Peyer's patch (tissue), 4 donors: ENCODE measurements at regions not wholly inside any gene's neighbourhood (a gene's known extent, or its start where the extent isn't known, plus 50 kb on each side); places are given as distances from the start of the nearest gene placed in this dataset.

ENCODE experiments used
- DNase-seq, 3 donors: peaks; one replicate each; pipeline ENCODE4 v3.0.0-alpha.2; 2017 to 2019
- H3K27ac ChIP-seq, 4 donors: fragments of 200-600 bp; sonication (generic); one replicate each; pipeline ENCODE4 v1.5.1; 2016 to 2019
- H3K27me3 ChIP-seq, 2 donors: fragments of 200-600 bp; sonication (generic); one replicate each; pipeline ENCODE4 v1.5.1; 2019
- H3K36me3 ChIP-seq, 3 donors: fragments of 200-600 bp; sonication (generic); one replicate each; pipeline ENCODE4 v1.5.1; 2016 to 2019
- H3K4me1 ChIP-seq, 4 donors: fragments of 200-600 bp; sonication (generic); one replicate each; pipeline ENCODE4 v1.5.1; 2016 to 2019
- H3K4me3 ChIP-seq, 4 donors: fragments of 200-600 bp; sonication (generic); 1 replicate in 3 of 4; 2 replicates in 1 of 4; pipeline ENCODE4 v1.5.1; 2016 to 2019; ENCODE audit warnings: mild to moderate bottlenecking in 1 of 4
- H3K9me3 ChIP-seq, 4 donors: fragments of 200-600 bp; sonication (generic); one replicate each; pipeline ENCODE4 v1.5.1; 2016 to 2019; ENCODE audit warnings: mild to moderate bottlenecking in 1 of 4
- POLR2A ChIP-seq, 2 donors: fragments of 450-650 bp; IDR thresholded peaks; one replicate each; pipeline ENCODE4 v1.5.1; 2017; ENCODE audit warnings: antibody characterized with exemption in 2 of 2, mild to moderate bottlenecking in 2 of 2, moderate library complexity in 2 of 2
- TF ChIP-seq, protein P1 (sequence below), 6 experiments: fragments of 450-650 bp in 4 of 6; fragments of 200-600 bp in 2 of 6; sonication (generic) in 1 of 6; IDR thresholded peaks; one replicate each; pipeline ENCODE4 v1.5.1; 2017 to 2019; ENCODE audit warnings: antibody characterized with exemption in 6 of 6, mild to moderate bottlenecking in 3 of 6, moderate library complexity in 1 of 6

- H3K9me3 ChIP-seq, result no peaks in the 10 kb centered on the region
- no peak overlapping the region for H3K4me3 ChIP-seq
- H3K4me1 ChIP-seq, result no peaks in the 10 kb centered on the region
- no peaks in the 10 kb centered on the region for H3K27me3 ChIP-seq
- DNase-seq, result no peak
- H3K36me3 ChIP-seq, result no peaks in the 10 kb centered on the region
- H3K27ac ChIP-seq, result no peak overlapping the region
- TF ChIP-seq, protein P1, sequence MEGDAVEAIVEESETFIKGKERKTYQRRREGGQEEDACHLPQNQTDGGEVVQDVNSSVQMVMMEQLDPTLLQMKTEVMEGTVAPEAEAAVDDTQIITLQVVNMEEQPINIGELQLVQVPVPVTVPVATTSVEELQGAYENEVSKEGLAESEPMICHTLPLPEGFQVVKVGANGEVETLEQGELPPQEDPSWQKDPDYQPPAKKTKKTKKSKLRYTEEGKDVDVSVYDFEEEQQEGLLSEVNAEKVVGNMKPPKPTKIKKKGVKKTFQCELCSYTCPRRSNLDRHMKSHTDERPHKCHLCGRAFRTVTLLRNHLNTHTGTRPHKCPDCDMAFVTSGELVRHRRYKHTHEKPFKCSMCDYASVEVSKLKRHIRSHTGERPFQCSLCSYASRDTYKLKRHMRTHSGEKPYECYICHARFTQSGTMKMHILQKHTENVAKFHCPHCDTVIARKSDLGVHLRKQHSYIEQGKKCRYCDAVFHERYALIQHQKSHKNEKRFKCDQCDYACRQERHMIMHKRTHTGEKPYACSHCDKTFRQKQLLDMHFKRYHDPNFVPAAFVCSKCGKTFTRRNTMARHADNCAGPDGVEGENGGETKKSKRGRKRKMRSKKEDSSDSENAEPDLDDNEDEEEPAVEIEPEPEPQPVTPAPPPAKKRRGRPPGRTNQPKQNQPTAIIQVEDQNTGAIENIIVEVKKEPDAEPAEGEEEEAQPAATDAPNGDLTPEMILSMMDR (IDR thresholded peaks at IDR 0.05), result no peak
- no peak for TF ChIP-seq POLR2A (IDR thresholded peaks at IDR 0.05)
Observed at GRCh38 chr7:156465186-156465585, 175.4 kb upstream of the RNF32 start.

DNA sequence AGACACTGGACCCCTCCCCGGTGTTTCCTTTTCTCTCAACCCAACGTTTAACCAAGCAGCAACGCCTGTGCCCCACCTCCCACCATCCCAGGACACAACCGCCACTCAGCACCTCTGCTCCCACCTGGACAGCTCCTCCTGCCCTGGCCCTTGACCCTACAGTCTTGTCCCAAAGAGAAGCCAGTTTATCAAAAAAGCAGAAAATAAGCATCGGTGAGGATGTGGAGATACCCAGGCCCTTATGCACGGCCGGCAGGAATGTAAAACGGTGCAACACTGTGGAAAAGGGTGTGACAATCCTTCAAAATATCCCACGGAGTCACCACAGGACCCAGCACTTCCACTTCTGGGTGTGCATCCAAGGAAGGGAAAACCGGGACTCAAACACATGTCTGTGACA, 176.2 kb upstream of the RNF32 start:
- Histone ChIP-seq H3K4me3 (no peak overlapping the region), H3K27me3 (no peaks in the 10 kb centered on the region), H3K9me3 (no peaks in the 10 kb centered on the region), H3K27ac (no peak overlapping the region), H3K4me1 (no peaks in the 10 kb centered on the region), H3K36me3 (no peaks in the 10 kb centered on the region)
- no peak for DNase-seq
- TF ChIP-seq POLR2A (IDR thresholded peaks at IDR 0.05), result no peak
- TF ChIP-seq, protein P1 (IDR thresholded peaks at IDR 0.05), result no peak

DNA sequence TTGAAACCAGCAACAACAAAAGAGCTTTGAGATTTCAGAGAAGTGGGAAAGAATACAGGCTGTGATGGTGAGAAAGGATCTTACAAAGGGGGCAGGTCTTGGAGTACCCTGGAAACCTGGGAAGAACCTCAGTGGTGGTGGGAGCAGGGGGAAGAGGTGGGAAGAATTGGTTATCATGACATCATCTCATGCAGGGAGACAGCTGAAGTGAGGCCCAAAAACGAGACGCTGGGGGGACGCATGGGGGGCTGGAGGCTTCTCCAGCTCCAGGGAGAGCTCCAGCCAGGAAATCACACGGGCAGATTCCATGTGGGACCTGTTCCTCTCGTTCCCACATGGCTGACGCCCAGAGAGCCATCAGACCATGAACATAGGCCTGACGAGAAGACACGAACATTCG, 177.3 kb upstream of the RNF32 start:
- H3K27ac ChIP-seq, result no peak overlapping the region
- H3K27me3 ChIP-seq, result no peaks in the 10 kb centered on the region
- no peak overlapping the region for H3K4me3 ChIP-seq
- DNase-seq, result no peak
- no peaks in the 10 kb centered on the region for H3K4me1 ChIP-seq
- no peaks in the 10 kb centered on the region for H3K9me3 ChIP-seq
- H3K36me3 ChIP-seq, result no peaks in the 10 kb centered on the region
- TF ChIP-seq, protein P1 (IDR thresholded peaks at IDR 0.05), result no peak
- TF ChIP-seq POLR2A (IDR thresholded peaks at IDR 0.05), result no peak

GRCh38 chr7:156461881-156462665, 178.5 kb upstream of the RNF32 start:
- TF ChIP-seq, protein P1 (IDR thresholded peaks at IDR 0.05), result no peak
- TF ChIP-seq POLR2A (IDR thresholded peaks at IDR 0.05), result no peak
- no peak overlapping the region for H3K27ac ChIP-seq
- no peaks in the 10 kb centered on the region for H3K36me3 ChIP-seq
- no peak overlapping the region for H3K4me3 ChIP-seq
- no peak for DNase-seq
- H3K27me3 ChIP-seq, result no peaks in the 10 kb centered on the region
- no peaks in the 10 kb centered on the region for H3K9me3 ChIP-seq
- no peaks in the 10 kb centered on the region for H3K4me1 ChIP-seq

DNA sequence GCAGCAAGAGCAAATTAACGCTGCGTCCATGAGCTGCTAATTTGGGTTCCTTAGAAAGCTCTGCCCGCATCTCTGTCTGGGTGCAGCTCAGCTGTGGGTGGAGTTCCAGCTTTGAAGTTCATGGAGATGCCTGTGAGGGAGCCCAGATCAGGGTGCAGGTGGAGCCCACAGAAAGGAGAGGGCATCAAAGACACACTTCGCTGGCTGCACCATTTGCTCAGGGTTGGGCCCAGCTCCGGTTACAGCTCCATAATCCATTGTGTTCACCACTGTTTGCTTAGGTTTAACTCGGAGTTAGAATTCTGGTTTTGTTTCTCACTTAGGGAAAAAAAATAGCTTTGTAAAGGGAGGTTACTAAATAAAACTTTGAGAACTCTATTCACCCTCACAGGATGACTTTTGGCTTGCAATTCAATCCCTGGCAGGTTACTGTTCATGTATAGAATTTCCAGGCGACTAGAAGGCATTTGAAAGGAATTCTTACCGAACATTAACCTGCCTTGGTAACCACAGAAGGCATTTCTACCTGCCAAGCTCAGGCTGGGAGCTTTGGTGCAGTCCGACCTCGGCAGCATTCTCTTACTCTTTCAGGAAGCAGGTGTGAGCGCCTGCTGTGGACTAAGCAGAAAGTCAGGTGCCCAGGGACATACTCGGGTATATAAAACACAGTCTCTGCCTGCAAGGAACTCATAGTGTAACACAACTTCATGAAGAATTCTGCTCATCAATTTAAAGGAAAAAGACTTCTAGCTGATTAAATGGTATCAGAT, 179.5 kb upstream of the RNF32 start:
- Histone ChIP-seq H3K27ac (no peak overlapping the region), H3K36me3 (no peaks in the 10 kb centered on the region), H3K27me3 (no peaks in the 10 kb centered on the region), H3K4me1 (no peaks in the 10 kb centered on the region), H3K4me3 (no peak overlapping the region), H3K9me3 (no peaks in the 10 kb centered on the region)
- DNase-seq, result no peak
- TF ChIP-seq, protein P1 (IDR thresholded peaks at IDR 0.05), result no peak
- TF ChIP-seq POLR2A (IDR thresholded peaks at IDR 0.05), result no peak
